SU-DHL-6 (cell line): ENCODE measurements at regions not wholly inside any gene's neighbourhood (a gene's known extent, or its start where the extent isn't known, plus 50 kb on each side); places are given as distances from the start of the nearest gene placed in this dataset.

Source experiments
- H2AFZ ChIP-seq: fragments of 200-600 bp; sonication (generic); 2 replicates; pipeline ENCODE4 v1.6.1; 2014; ENCODE audit warnings: low read depth, mild to moderate bottlenecking, moderate library complexity, mixed read lengths, antibody characterized with exemption, low read length; ENCODE audit not compliant: severe bottlenecking
- H3F3A ChIP-seq: fragments of 200-600 bp; shearing (Covaris generic); 2 replicates; pipeline ENCODE4 v1.6.0; 2016; ENCODE audit warnings: antibody characterized with exemption, mild to moderate bottlenecking; ENCODE audit not compliant: insufficient read depth
- H3K27ac ChIP-seq: fragments of 200-600 bp; sonication (generic); 2 replicates; pipeline ENCODE4 v1.5.1; 2016; ENCODE audit warnings: low read depth, mild to moderate bottlenecking, low read length, moderate library complexity, mixed read lengths
- H3K27me3 ChIP-seq: fragments of 200-600 bp; sonication (generic), shearing (Covaris generic); 2 replicates; pipeline ENCODE4 v1.6.0; 2014; ENCODE audit warnings: mild to moderate bottlenecking, low read length
- H3K36me3 ChIP-seq: fragments of 200-600 bp; sonication (generic); 2 replicates; pipeline ENCODE4 v1.6.1; 2014; ENCODE audit warnings: mild to moderate bottlenecking, low read length, mixed read lengths
- H3K4me2 ChIP-seq: fragments of 300-600, 200-600 bp; shearing (Covaris generic), sonication (generic); 2 replicates; pipeline ENCODE4 v1.6.0; 2014; ENCODE audit warnings: low read length, low read depth, mild to moderate bottlenecking; ENCODE audit not compliant: poor library complexity, severe bottlenecking
- H3K4me3 ChIP-seq: fragments of 200-600 bp; sonication (generic); 2 replicates; pipeline ENCODE4 v1.5.1; 2014; ENCODE audit warnings: antibody characterized with exemption, low read length, mild to moderate bottlenecking, mixed read lengths; ENCODE audit not compliant: insufficient read depth, poor library complexity, severe bottlenecking
- H3K79me2 ChIP-seq: fragments of 200-600 bp; sonication (generic); 2 replicates; pipeline ENCODE4 v1.6.1; 2014; ENCODE audit warnings: mild to moderate bottlenecking, low read length, moderate library complexity; ENCODE audit not compliant: insufficient read depth
- H3K9ac ChIP-seq: fragments of 200-600 bp; sonication (generic); 2 replicates; pipeline ENCODE4 v1.7.0; 2014; ENCODE audit warnings: mild to moderate bottlenecking, low read length
- H3K9me2 ChIP-seq: fragments of 200-600 bp; sonication (generic); replicated peaks from 2 replicates; pipeline ENCODE4 v1.6.1; 2014; ENCODE audit warnings: low read length; ENCODE audit not compliant: insufficient read depth
- H3K9me3 ChIP-seq: fragments of 200-600 bp; sonication (generic); 2 replicates; pipeline ENCODE4 v1.6.1; 2014; ENCODE audit warnings: low read length, mixed read lengths; ENCODE audit not compliant: insufficient read depth
- H4K20me1 ChIP-seq: fragments of 200-600 bp; sonication (generic); 2 replicates; pipeline ENCODE4 v1.6.1; 2014; ENCODE audit warnings: low read depth, mild to moderate bottlenecking, antibody characterized with exemption, low read length, moderate library complexity, mixed read lengths
- CTCF ChIP-seq: fragments of 200-600 bp; sonication (generic); IDR thresholded peaks from one replicate; pipeline ENCODE4 v1.5.1; 2017; ENCODE audit warnings: antibody characterized with exemption, mild to moderate bottlenecking, low read length, moderate library complexity; ENCODE audit not compliant: insufficient read depth, poor library complexity, severe bottlenecking
- EZH2phosphoT487 ChIP-seq: fragments of 200-600 bp; sonication (generic), shearing (Covaris generic); conservative IDR thresholded peaks from 2 replicates; pipeline ENCODE4 v1.6.1; 2018; ENCODE audit warnings: mild to moderate bottlenecking, antibody characterized with exemption, low read length, moderate library complexity, mixed read lengths

DNA sequence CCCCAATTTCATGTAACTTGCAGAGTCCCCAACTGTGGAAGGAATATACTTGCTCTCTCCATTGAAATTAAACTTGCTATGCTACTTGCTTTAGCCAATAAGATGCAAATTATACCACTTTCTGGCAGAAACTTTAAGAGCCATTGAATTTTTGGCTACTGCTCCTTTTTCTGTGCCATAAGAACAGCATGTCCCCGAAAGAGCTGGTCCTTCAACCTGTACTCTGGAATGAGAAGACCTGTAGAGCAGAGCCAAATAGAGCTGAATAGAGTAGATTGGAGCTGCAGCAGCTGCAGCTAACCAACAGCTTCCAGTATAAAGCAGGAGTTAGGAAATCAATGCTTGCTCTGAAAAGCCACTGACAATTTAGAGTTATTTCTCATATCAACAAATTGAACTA, 472.3 kb upstream of the B3GALT2 start:
- H4K20me1 ChIP-seq = no peaks in the 10 kb centered on the region
- H3K9me3 ChIP-seq = peaks cover 10% of the 10 kb centered on the region; the same call in 1 of the 2 replicates
- TF ChIP-seq CTCF (no peak), EZH2phosphoT487 (no peak)
- H3K36me3 ChIP-seq = no peaks in the 10 kb centered on the region
- no peak overlapping the region for H2AFZ ChIP-seq
- H3K27ac ChIP-seq = no peak overlapping the region
- no peak overlapping the region for H3K4me3 ChIP-seq
- H3K9me2 ChIP-seq = no peaks in the 10 kb centered on the region
- H3K9ac ChIP-seq = no peak overlapping the region
- H3K79me2 ChIP-seq = no peaks in the 10 kb centered on the region
- no peak overlapping the region for H3K4me2 ChIP-seq
- H3K27me3 ChIP-seq = no peaks in the 10 kb centered on the region
- H3F3A ChIP-seq = no peaks in the 10 kb centered on the region

DNA sequence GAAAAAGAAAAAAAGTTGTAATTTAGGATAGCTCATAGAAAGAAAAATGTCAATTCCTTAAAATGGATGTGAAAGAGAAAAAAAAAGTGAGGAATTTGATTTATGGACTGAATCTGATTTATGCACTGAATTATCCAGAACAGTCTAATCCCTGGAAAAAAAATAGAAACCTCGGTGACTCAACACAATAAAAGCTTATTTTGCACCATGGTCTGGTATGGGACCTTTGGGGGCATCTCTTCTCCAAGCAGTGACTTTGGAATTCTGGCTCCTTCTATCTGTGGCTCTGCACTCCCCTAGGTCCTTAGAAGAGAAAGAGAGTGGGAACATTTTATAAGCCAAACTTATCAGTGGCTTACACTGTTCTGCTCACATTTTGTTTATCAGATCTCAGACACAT, 471.7 kb upstream of the B3GALT2 start:
- Histone ChIP-seq H3K9me2 (no peaks in the 10 kb centered on the region), H3F3A (no peaks in the 10 kb centered on the region), H4K20me1 (no peaks in the 10 kb centered on the region), H3K9me3 (peaks cover 12% of the 10 kb centered on the region; the same call in 1 of the 2 replicates), H3K9ac (no peak overlapping the region), H3K4me3 (no peak overlapping the region), H3K36me3 (no peaks in the 10 kb centered on the region), H2AFZ (no peak overlapping the region), H3K4me2 (no peak overlapping the region), H3K79me2 (no peaks in the 10 kb centered on the region), H3K27ac (no peak overlapping the region), H3K27me3 (no peaks in the 10 kb centered on the region)
- TF ChIP-seq CTCF (no peak), EZH2phosphoT487 (no peak)

DNA sequence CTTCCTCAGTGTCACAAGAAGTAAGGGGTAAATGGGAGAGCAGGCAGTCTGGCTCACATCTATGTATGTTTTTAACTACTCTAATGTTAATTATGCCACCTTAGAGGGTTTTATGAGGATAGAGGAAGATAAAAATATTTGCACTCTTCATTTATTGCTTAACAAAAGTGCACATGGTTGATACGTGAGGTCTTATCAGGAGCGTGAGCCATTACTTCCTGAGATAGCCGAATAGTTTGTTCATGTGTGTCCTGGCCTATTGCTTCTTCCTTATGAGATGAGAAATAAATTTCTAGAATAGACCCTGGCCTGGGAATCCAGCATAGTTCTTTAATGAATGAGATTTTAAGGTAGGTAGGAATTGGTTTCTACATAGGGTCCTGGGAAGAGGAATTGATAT, 471.1 kb upstream of the B3GALT2 start:
- no peak for TF ChIP-seq EZH2phosphoT487
- no peak for TF ChIP-seq CTCF
- Histone ChIP-seq H3K27ac (no peak overlapping the region), H3K27me3 (no peaks in the 10 kb centered on the region), H3K9me3 (peaks cover 12% of the 10 kb centered on the region; the same call in 1 of the 2 replicates), H3K9me2 (no peaks in the 10 kb centered on the region), H3K79me2 (no peaks in the 10 kb centered on the region), H3K9ac (no peak overlapping the region), H2AFZ (no peak overlapping the region), H3F3A (no peaks in the 10 kb centered on the region), H3K4me2 (no peak overlapping the region), H3K36me3 (no peaks in the 10 kb centered on the region), H4K20me1 (no peaks in the 10 kb centered on the region), H3K4me3 (no peak overlapping the region)
